DOHH2 (cell line): ENCODE measurements at regions not wholly inside any gene's neighbourhood (a gene's known extent, or its start where the extent isn't known, plus 50 kb on each side); places are given as distances from the start of the nearest gene placed in this dataset.

Experiments
- EZH2phosphoT487 ChIP-seq: fragments of 200-600 bp; sonication (generic); IDR thresholded peaks from 2 replicates; pipeline ENCODE4 v1.6.1; 2017; ENCODE audit warnings: borderline replicate concordance, mild to moderate bottlenecking, antibody characterized with exemption, low read length, moderate library complexity, mixed read lengths
- TF ChIP-seq, protein P1 (sequence below): fragments of 200-600 bp; sonication (generic); IDR thresholded peaks from one replicate; pipeline ENCODE4 v1.5.1; 2014; ENCODE audit warnings: antibody characterized with exemption, mild to moderate bottlenecking, low read depth, low read length; ENCODE audit not compliant: poor library complexity, severe bottlenecking

DNA sequence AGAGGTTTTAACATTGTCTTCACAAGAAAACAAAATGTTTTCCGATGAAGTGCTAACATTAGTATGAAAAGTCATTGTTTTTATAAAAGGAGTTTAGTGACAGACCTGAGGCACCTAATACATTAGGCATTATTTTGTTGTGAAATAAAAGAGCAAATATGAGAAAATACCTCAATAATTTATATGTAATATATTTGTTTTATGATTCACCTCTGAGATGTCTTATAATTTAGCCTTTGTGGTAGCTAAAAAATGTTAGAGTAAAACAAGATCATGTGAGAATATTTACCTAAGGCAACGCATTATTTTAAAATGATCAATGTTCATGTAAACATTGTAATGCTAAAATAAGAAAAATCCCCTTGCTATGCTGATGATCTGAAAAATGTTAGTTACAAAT, 100.9 kb upstream of the WDFY3 start:
- TF ChIP-seq, protein P1, sequence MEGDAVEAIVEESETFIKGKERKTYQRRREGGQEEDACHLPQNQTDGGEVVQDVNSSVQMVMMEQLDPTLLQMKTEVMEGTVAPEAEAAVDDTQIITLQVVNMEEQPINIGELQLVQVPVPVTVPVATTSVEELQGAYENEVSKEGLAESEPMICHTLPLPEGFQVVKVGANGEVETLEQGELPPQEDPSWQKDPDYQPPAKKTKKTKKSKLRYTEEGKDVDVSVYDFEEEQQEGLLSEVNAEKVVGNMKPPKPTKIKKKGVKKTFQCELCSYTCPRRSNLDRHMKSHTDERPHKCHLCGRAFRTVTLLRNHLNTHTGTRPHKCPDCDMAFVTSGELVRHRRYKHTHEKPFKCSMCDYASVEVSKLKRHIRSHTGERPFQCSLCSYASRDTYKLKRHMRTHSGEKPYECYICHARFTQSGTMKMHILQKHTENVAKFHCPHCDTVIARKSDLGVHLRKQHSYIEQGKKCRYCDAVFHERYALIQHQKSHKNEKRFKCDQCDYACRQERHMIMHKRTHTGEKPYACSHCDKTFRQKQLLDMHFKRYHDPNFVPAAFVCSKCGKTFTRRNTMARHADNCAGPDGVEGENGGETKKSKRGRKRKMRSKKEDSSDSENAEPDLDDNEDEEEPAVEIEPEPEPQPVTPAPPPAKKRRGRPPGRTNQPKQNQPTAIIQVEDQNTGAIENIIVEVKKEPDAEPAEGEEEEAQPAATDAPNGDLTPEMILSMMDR = no peak
- no peak for TF ChIP-seq EZH2phosphoT487
